NB4 (cell line): ENCODE measurements at regions not wholly inside any gene's neighbourhood (a gene's known extent, or its start where the extent isn't known, plus 50 kb on each side); places are given as distances from the start of the nearest gene placed in this dataset.

Source experiments
- DNase-seq: peaks from one replicate; pipeline ENCODE4 v3.0.0; 2010; ENCODE audit warnings: low read depth
- H3K4me3 ChIP-seq: one replicate; pipeline ENCODE4 v1.5.1; 2011; ENCODE audit warnings: mild to moderate bottlenecking, low read depth, low read length, moderate library complexity
- CTCF ChIP-seq: IDR thresholded peaks from one replicate; pipeline ENCODE4 v1.5.1; 2012; ENCODE audit warnings: low read depth, low read length
- MYC ChIP-seq: IDR thresholded peaks from 2 replicates; pipeline ENCODE4 v1.6.1; 2011; ENCODE audit warnings: low read depth, low read length
- POLR2A ChIP-seq: IDR thresholded peaks from 2 replicates; pipeline ENCODE4 v1.6.1; 2011; ENCODE audit warnings: mild to moderate bottlenecking; ENCODE audit not compliant: insufficient read length; ENCODE audit errors: extremely low read depth
- TF ChIP-seq, protein P1 (sequence below): IDR thresholded peaks from 2 replicates; pipeline ENCODE4 v1.6.1; 2011; ENCODE audit warnings: low read depth, low read length

GRCh38 chr7:109235316-109235715 is 665.6 kb downstream of the DNAJB9 start:
- H3K4me3 ChIP-seq = no peak overlapping the region
- no peak for DNase-seq

GRCh38 chr7:109246330-109247077 is 676.8 kb downstream of the DNAJB9 start:
- no peak for DNase-seq
- H3K4me3 ChIP-seq = no peak overlapping the region
- TF ChIP-seq, protein P1, sequence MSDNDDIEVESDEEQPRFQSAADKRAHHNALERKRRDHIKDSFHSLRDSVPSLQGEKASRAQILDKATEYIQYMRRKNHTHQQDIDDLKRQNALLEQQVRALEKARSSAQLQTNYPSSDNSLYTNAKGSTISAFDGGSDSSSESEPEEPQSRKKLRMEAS = no peak
- no peak for TF ChIP-seq MYC
- no peak for TF ChIP-seq CTCF
- TF ChIP-seq POLR2A = no peak

More at GRCh38 chr7:109235316-109235715, 665.6 kb downstream of the DNAJB9 start:
- TF ChIP-seq CTCF (no peak), MYC (no peak), POLR2A (no peak)
- TF ChIP-seq, protein P1 = no peak

DNA sequence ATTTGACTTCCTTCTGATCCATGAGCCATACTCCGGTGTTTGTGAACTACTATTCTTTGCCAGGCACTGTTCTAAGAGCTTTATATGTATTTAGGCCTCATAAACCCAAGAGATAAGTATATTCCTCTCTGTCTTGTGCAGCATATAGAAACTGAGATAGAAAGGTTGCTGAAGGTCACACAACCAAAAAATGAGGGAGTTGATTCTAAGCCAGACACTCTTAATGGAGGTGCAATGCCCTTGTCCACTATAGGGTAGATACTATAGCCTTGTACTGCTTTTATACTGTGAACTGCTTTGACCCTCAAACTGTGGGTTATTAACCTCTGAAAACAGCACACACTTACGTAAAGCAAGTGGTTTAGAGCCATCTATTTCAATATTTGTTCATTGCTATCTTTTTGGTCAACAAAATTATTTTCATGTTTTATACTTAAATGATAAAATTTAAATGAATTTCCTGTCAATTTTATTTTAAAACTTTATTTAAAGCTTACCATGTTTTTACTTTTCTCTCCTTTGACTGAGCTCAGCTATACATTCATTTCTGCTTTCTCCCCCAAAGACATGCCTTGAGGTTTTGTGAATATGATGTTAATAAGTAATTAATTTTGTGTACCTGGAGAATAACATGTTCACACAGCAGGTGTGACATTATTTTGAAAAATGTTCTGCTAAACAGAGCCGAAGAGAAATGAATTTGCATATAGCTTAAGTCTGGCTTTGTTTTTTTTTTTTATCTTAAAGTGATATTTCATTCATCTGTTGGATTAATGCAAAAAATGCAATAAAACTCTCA is 687.3 kb downstream of the DNAJB9 start:
- no peak for DNase-seq
- TF ChIP-seq, protein P1 = no peak
- TF ChIP-seq CTCF (no peak), POLR2A (no peak), MYC (no peak)
- H3K4me3 ChIP-seq = no peak overlapping the region

DNA sequence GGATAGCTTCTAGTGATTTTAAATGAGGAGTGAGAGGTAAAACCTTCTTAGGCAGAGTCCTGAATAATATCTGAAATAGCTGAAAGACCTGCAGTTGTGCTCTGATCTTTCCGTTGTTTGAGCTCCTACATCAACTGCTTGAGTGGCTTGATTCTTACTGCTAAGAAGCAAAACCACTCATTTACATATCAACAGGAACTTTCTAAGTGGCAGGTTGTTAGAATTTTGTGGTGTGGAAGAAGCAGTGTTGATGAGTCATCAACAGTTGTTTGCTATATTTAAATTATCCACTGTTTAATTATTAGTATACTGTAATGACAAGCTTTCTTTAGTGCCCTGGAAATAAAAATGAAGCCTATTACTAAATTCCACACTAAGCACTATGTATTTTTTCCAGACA is 689.5 kb downstream of the DNAJB9 start:
- DNase-seq = peak; percentile 10
- H3K4me3 ChIP-seq = no peak overlapping the region

DNA sequence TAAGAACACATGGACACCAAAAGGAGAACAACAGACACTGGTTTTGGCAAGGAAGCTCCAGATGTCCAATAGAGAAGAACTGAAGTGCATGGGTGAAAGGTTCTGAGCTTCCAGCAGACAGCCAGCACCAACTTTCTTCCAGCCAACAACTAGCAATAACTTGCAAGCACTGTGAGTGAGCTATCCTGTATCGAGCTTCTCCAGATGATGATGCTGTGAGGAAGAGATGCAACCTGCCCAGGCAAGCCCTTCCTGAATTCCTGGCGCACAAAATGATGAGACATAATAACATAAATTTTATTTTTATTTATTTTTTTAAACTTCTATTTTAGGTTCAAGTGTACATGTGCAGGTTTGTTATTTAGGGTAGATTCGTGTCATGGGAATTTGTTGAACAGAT is 692.1 kb downstream of the DNAJB9 start:
- DNase-seq = no peak
- TF ChIP-seq CTCF (no peak), MYC (no peak), POLR2A (no peak)
- TF ChIP-seq, protein P1 = no peak
- no peak overlapping the region for H3K4me3 ChIP-seq

More for the DNA sequence above, 689.5 kb downstream of the DNAJB9 start:
- TF ChIP-seq POLR2A (no peak), MYC (no peak), CTCF (no peak)
- TF ChIP-seq, protein P1 = no peak
